H1 (cell line): ENCODE measurements at regions not wholly inside any gene's neighbourhood (a gene's known extent, or its start where the extent isn't known, plus 50 kb on each side); places are given as distances from the start of the nearest gene placed in this dataset.

Experiments used
- ASH2L ChIP-seq: fragments of 200-600, 300-600 bp; sonication (generic); IDR thresholded peaks from one replicate; pipeline ENCODE4 v1.7.1; 2017; ENCODE audit warnings: low read length
- CHD2 ChIP-seq: IDR thresholded peaks from 2 replicates; pipeline ENCODE4 v1.6.1; 2012; ENCODE audit warnings: low read length, improper control_type of control experiment
- CREB1 ChIP-seq: IDR thresholded peaks from 2 replicates; pipeline ENCODE4 v1.6.1; 2012; ENCODE audit warnings: inconsistent platforms
- POLR2AphosphoS5 ChIP-seq: IDR thresholded peaks from 2 replicates; pipeline ENCODE4 v1.6.1; 2011; ENCODE audit warnings: low read depth, low read length
- RAD21 ChIP-seq, 2 experiments: IDR thresholded peaks in 1 of 2; conservative IDR thresholded peaks in 1 of 2; 2 replicates each; pipeline ENCODE4 v1.6.1; 2011; ENCODE audit warnings: low read depth in 2 of 2, low read length in 2 of 2, improper control_type of control experiment in 1 of 2, inconsistent platforms in 1 of 2, mild to moderate bottlenecking in 1 of 2, moderate library complexity in 1 of 2
- TCF12 ChIP-seq: IDR thresholded peaks from 2 replicates; pipeline ENCODE4 v1.6.1; 2011; ENCODE audit warnings: low read depth, mild to moderate bottlenecking, low read length

DNA sequence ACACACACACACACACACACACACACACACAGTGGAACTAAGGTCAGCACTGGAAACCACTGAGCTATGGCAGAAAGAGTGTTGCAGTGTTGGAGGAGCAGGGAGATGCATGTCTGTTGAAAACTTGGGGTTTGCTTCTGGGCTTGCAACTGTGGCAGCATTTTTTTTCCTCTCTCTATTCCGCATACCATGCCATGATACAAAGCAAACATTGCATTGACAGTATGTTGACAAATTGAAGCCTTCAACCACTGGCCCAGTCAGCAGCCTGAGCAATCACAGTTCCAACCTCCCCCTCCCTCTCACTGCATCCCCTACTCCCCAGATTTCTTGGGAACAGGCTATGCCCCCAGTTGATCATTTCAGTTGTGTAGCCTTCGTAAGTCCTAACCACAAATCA lies 478.1 kb upstream of the WWC1 start:
- TF ChIP-seq CREB1 (no peak), ASH2L (no peak), TCF12 (no peak), RAD21 (IDR thresholded peaks at IDR 0.05 in 1 of 2, conservative IDR thresholded peaks at IDR 0.05 in 1 of 2; ENCODE audit: low read depth in 2 of 2, low read length in 2 of 2) (no peak), POLR2AphosphoS5 (no peak), CHD2 (no peak)
